ENCODE measurements at regions not wholly inside any gene's neighbourhood (a gene's known extent, or its start where the extent isn't known, plus 50 kb on each side); places are given as distances from the start of the nearest gene placed in this dataset.
A peak's percentile ranks its signal among the peaks of the same experiment; 100 is the strongest.
"Not testable (repeated sequence)": the region's sequence is repeated elsewhere in the genome, so short reads cannot be mapped to it uniquely, and the experiment has no call there.

GRCh38 chr9:38249049-38249448 lies 143.5 kb upstream of the ALDH1B1 start:
- H3K27me3 ChIP-seq = no peaks in the 10 kb centered on the region
- H3K27ac ChIP-seq = no peak overlapping the region
- WGBS (ENCODE audit: low lambda C conversion rate, missing lambda C conversion rate) = 70% methylated on average over 3 of the region's 3 CpGs
- no peaks in the 10 kb centered on the region for H3K79me2 ChIP-seq
- no peaks in the 10 kb centered on the region for H4K20me1 ChIP-seq (ENCODE audit: insufficient read depth, poor library complexity, severe bottlenecking)
- H3K9me3 ChIP-seq (ENCODE audit: low read depth) = no peaks in the 10 kb centered on the region
- H2AFZ ChIP-seq = no peak overlapping the region
- H3K4me1 ChIP-seq (ENCODE audit: insufficient read depth) = no peaks in the 10 kb centered on the region
- H3K4me2 ChIP-seq = no peak overlapping the region
- H3K9me2 ChIP-seq (replicated peaks; ENCODE audit: insufficient read depth) = no peaks in the 10 kb centered on the region
- H3K4me3 ChIP-seq = no peak overlapping the region
- no peaks in the 10 kb centered on the region for H3K36me3 ChIP-seq (replicated peaks; ENCODE audit: insufficient read depth, low read depth)
- TF ChIP-seq CTCF (IDR thresholded peaks at IDR 0.05; ENCODE audit: poor library complexity) (no peak), EZH2 (IDR thresholded peaks at IDR 0.05; ENCODE audit: borderline replicate concordance) (no peak), EZH2phosphoT487 (IDR thresholded peaks at IDR 0.05; ENCODE audit: low read depth, severe bottlenecking, unreplicated experiment) (no peak)
- peak; percentile 2 for DNase-seq (ENCODE audit: low spot score)

GRCh38 chr9:38246833-38247232 lies 145.7 kb upstream of the ALDH1B1 start:
- Histone ChIP-seq H3K79me2 (no peaks in the 10 kb centered on the region), H3K36me3 (replicated peaks; ENCODE audit: insufficient read depth, low read depth) (no peaks in the 10 kb centered on the region), H4K20me1 (ENCODE audit: insufficient read depth, poor library complexity, severe bottlenecking) (no peaks in the 10 kb centered on the region), H3K27ac (no peak overlapping the region), H3K9me2 (replicated peaks; ENCODE audit: insufficient read depth) (no peaks in the 10 kb centered on the region), H3K9me3 (ENCODE audit: low read depth) (no peaks in the 10 kb centered on the region), H3K4me3 (no peak overlapping the region), H3K4me1 (ENCODE audit: insufficient read depth) (no peaks in the 10 kb centered on the region), H3K4me2 (no peak overlapping the region), H2AFZ (no peak overlapping the region), H3K27me3 (no peaks in the 10 kb centered on the region)
- WGBS (ENCODE audit: low lambda C conversion rate, missing lambda C conversion rate) = 94% methylated on average over 7 of the region's 7 CpGs
- no peak for TF ChIP-seq EZH2phosphoT487 (IDR thresholded peaks at IDR 0.05; ENCODE audit: low read depth, severe bottlenecking, unreplicated experiment)
- TF ChIP-seq EZH2 (IDR thresholded peaks at IDR 0.05; ENCODE audit: borderline replicate concordance) = no peak
- no peak for TF ChIP-seq CTCF (IDR thresholded peaks at IDR 0.05; ENCODE audit: poor library complexity)
- DNase-seq (ENCODE audit: low spot score) = no peak

DNA sequence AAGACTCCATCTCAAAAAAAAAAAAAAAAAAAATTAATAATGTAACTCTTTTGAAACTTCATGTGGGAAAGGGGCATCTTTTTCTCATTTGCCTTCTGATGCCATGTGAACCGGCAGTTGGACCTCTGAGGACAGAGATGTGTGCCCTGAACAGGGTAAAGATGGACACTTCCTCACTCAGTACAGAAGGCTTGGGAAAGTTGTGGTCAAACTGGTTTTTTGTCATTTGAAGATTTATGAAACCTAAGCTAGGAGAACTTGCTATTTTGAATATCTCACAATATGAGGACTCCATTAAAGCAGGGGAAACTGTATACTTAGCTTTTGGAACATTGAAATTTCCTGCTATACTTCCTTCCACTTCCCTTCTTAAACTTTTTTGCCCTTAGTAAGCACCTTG lies 147.5 kb upstream of the ALDH1B1 start:
- H3K9me2 ChIP-seq (replicated peaks; ENCODE audit: insufficient read depth) = no peaks in the 10 kb centered on the region
- no peaks in the 10 kb centered on the region for H3K27me3 ChIP-seq
- TF ChIP-seq EZH2phosphoT487 (IDR thresholded peaks at IDR 0.05; ENCODE audit: low read depth, severe bottlenecking, unreplicated experiment) (no peak), EZH2 (IDR thresholded peaks at IDR 0.05; ENCODE audit: borderline replicate concordance) (no peak), CTCF (IDR thresholded peaks at IDR 0.05; ENCODE audit: poor library complexity) (no peak)
- 89% methylated on average over 1 of the region's 1 CpG for WGBS (ENCODE audit: low lambda C conversion rate, missing lambda C conversion rate)
- no peak overlapping the region for H3K4me3 ChIP-seq
- H3K4me1 ChIP-seq (ENCODE audit: insufficient read depth) = no peaks in the 10 kb centered on the region
- no peak overlapping the region for H2AFZ ChIP-seq
- no peaks in the 10 kb centered on the region for H4K20me1 ChIP-seq (ENCODE audit: insufficient read depth, poor library complexity, severe bottlenecking)
- H3K36me3 ChIP-seq (replicated peaks; ENCODE audit: insufficient read depth, low read depth) = no peaks in the 10 kb centered on the region
- DNase-seq (ENCODE audit: low spot score) = no peak
- no peaks in the 10 kb centered on the region for H3K9me3 ChIP-seq (ENCODE audit: low read depth)
- no peak overlapping the region for H3K4me2 ChIP-seq
- H3K79me2 ChIP-seq = no peaks in the 10 kb centered on the region
- no peak overlapping the region for H3K27ac ChIP-seq

DNA sequence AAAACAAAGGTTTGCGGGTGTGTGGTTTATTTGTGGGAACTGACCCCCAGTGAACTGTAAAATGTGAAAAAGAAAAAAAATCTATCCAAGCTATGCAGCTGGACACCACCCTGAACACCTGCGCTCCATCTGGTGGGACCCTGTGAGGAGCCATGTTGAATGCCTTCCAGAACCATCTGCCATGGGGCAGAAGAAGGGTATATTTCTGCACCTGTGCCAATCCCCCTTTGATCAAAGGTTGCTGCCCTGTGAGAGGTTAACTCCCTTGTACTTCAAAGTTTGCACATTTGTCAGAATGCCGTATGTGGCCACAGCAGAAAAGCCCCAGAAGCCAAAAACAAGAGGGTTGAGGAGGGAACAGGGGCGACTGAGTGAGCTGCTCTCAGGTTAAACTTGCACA lies 148.5 kb upstream of the ALDH1B1 start:
- Histone ChIP-seq H3K4me2 (no peak overlapping the region), H2AFZ (no peak overlapping the region), H4K20me1 (ENCODE audit: insufficient read depth, poor library complexity, severe bottlenecking) (no peaks in the 10 kb centered on the region), H3K27me3 (no peaks in the 10 kb centered on the region), H3K4me1 (ENCODE audit: insufficient read depth) (no peaks in the 10 kb centered on the region), H3K27ac (no peak overlapping the region), H3K9me2 (replicated peaks; ENCODE audit: insufficient read depth) (no peaks in the 10 kb centered on the region), H3K79me2 (no peaks in the 10 kb centered on the region), H3K4me3 (no peak overlapping the region), H3K36me3 (replicated peaks; ENCODE audit: insufficient read depth, low read depth) (no peaks in the 10 kb centered on the region), H3K9me3 (ENCODE audit: low read depth) (no peaks in the 10 kb centered on the region)
- no peak for DNase-seq (ENCODE audit: low spot score)
- WGBS (ENCODE audit: low lambda C conversion rate, missing lambda C conversion rate) = 80% methylated on average over 4 of the region's 4 CpGs
- TF ChIP-seq CTCF (IDR thresholded peaks at IDR 0.05; ENCODE audit: poor library complexity) (no peak), EZH2 (IDR thresholded peaks at IDR 0.05; ENCODE audit: borderline replicate concordance) (no peak), EZH2phosphoT487 (IDR thresholded peaks at IDR 0.05; ENCODE audit: low read depth, severe bottlenecking, unreplicated experiment) (no peak)

DNA sequence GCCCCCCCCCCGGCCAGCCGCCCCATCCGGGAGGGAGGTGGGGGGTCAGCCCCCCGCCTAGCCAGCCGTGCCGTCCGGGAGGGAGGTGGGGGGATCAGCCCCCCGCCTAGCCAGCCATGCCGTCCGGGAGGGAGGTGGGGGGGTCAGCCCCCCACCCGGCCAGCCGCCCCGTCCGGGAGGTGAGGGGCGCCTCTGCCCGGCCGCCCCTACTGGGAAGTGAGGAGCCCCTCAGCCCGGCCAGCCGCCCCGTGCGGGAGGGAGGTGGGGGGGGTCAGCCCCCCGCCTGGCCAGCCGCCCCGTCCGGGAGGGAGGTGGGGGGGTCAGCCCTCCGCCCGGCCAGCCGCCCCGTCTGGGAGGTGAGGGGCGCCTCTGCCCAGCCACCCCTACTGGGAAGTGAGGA lies 150.4 kb upstream of the ALDH1B1 start:
- H3K27me3 ChIP-seq; H3K79me2 ChIP-seq; H3K36me3 ChIP-seq (replicated peaks; ENCODE audit: insufficient read depth, low read depth); H2AFZ ChIP-seq; H4K20me1 ChIP-seq (ENCODE audit: insufficient read depth, poor library complexity, severe bottlenecking); H3K4me2 ChIP-seq; H3K9me2 ChIP-seq (replicated peaks; ENCODE audit: insufficient read depth); H3K4me1 ChIP-seq (ENCODE audit: insufficient read depth); H3K4me3 ChIP-seq; H3K9me3 ChIP-seq (ENCODE audit: low read depth); DNase-seq (ENCODE audit: low spot score); H3K27ac ChIP-seq: not testable (repeated sequence)
- no CpG with 5 or more reads among the region's 30 CpGs for WGBS (ENCODE audit: low lambda C conversion rate, missing lambda C conversion rate)
